ENCODE measurements at regions not wholly inside any gene's neighbourhood (a gene's known extent, or its start where the extent isn't known, plus 50 kb on each side); places are given as distances from the start of the nearest gene placed in this dataset.

GRCh38 chr2:44838116-44838790 lies 103.2 kb upstream of the SIX3 start:
- TF ChIP-seq, protein P1, sequence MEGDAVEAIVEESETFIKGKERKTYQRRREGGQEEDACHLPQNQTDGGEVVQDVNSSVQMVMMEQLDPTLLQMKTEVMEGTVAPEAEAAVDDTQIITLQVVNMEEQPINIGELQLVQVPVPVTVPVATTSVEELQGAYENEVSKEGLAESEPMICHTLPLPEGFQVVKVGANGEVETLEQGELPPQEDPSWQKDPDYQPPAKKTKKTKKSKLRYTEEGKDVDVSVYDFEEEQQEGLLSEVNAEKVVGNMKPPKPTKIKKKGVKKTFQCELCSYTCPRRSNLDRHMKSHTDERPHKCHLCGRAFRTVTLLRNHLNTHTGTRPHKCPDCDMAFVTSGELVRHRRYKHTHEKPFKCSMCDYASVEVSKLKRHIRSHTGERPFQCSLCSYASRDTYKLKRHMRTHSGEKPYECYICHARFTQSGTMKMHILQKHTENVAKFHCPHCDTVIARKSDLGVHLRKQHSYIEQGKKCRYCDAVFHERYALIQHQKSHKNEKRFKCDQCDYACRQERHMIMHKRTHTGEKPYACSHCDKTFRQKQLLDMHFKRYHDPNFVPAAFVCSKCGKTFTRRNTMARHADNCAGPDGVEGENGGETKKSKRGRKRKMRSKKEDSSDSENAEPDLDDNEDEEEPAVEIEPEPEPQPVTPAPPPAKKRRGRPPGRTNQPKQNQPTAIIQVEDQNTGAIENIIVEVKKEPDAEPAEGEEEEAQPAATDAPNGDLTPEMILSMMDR (IDR thresholded peaks at IDR 0.05) = no peak
- no peak for TF ChIP-seq POLR2A (IDR thresholded peaks at IDR 0.05)
- TF ChIP-seq POLR2AphosphoS5 (IDR thresholded peaks at IDR 0.05) = no peak
- TF ChIP-seq EP300 (IDR thresholded peaks at IDR 0.05) = no peak

Measured in upper lobe of left lung (tissue), 4 donors.